H1 (cell line): ENCODE measurements at regions not wholly inside any gene's neighbourhood (a gene's known extent, or its start where the extent isn't known, plus 50 kb on each side); places are given as distances from the start of the nearest gene placed in this dataset.

Experiments
- CTCF ChIA-PET: fragments of 300-600 bp; sonication (Branson Sonifier 250); formaldehyde crosslinking; loops from one replicate; lab custom pipeline; 2021; ENCODE audit not compliant: partially characterized antibody; lab: Charles Lee
- POLR2A ChIA-PET: fragments of 300-600 bp; sonication (Branson Sonifier 250); formaldehyde crosslinking; loops from one replicate; lab custom pipeline; 2021; ENCODE audit warnings: inconsistent platforms; ENCODE audit not compliant: partially characterized antibody; lab: Charles Lee
- DNase-seq, 2 experiments: peaks; one replicate each; pipeline versions ENCODE4 v3.0.0 to v3.0.0-alpha.2; 2010 to 2022; ENCODE audit warnings: low spot score in 2 of 2, low read depth in 1 of 2, mixed read lengths in 1 of 2
- FAIRE-seq: peaks from 2 replicates; lab custom pipeline; 2011; peaks lifted over from hg19 to GRCh38; lab: Jason Lieb, UNC
- H2AFZ ChIP-seq: 2 replicates; pipeline ENCODE4 v1.8.1; 2012; ENCODE audit warnings: low read length, inconsistent platforms
- H2AK5ac ChIP-seq: 2 replicates; pipeline ENCODE4 v1.6.1; 2013; ENCODE audit warnings: low read depth, low read length
- H2BK120ac ChIP-seq: replicated peaks from 2 replicates; pipeline ENCODE3; 2013; ENCODE audit warnings: low read depth, low read length, inconsistent platforms
- H2BK12ac ChIP-seq: 2 replicates; pipeline ENCODE4 v1.6.1; 2013; ENCODE audit warnings: low read depth, low read length
- H2BK15ac ChIP-seq: 2 replicates; pipeline ENCODE4 v1.6.1; 2013; ENCODE audit warnings: low read length
- H2BK20ac ChIP-seq: 2 replicates; pipeline ENCODE4 v1.6.1; 2013; ENCODE audit warnings: low read length
- H2BK5ac ChIP-seq: 2 replicates; pipeline ENCODE4 v1.6.1; 2013; ENCODE audit warnings: low read depth, low read length
- H3K14ac ChIP-seq: 2 replicates; pipeline ENCODE4 v1.6.1; 2013; ENCODE audit warnings: inconsistent platforms; ENCODE audit not compliant: insufficient read length
- H3K18ac ChIP-seq: 2 replicates; pipeline ENCODE4 v1.6.1; 2013; ENCODE audit warnings: low read length; ENCODE audit errors: extremely low read depth
- H3K23ac ChIP-seq: 2 replicates; pipeline ENCODE4 v1.6.1; 2013; ENCODE audit warnings: inconsistent platforms; ENCODE audit not compliant: insufficient read length
- H3K23me2 ChIP-seq: 2 replicates; pipeline ENCODE4 v1.6.1; 2013; ENCODE audit warnings: low read depth, low read length
- H3K27ac ChIP-seq: 2 replicates; pipeline ENCODE4 v1.6.1; 2011; ENCODE audit warnings: low read depth, low read length, inconsistent platforms
- H3K27me3 ChIP-seq, 4 experiments: replicated peaks in 1 of 4; 1 replicate in 1 of 4; 2 replicates in 3 of 4; pipeline versions ENCODE4 v1.6.1 to v1.8.1; 2011 to 2013; ENCODE audit warnings: low read length in 3 of 4, mild to moderate bottlenecking in 3 of 4, inconsistent platforms in 2 of 4, mixed read lengths in 2 of 4, moderate library complexity in 1 of 4; ENCODE audit not compliant: control insufficient read depth in 3 of 4, insufficient read depth in 3 of 4; ENCODE audit errors: extremely low read depth in 1 of 4
- H3K36me3 ChIP-seq, 4 experiments: 2 replicates each; pipeline versions ENCODE4 v1.6.1 to v1.8.1; 2011 to 2013; ENCODE audit warnings: mild to moderate bottlenecking in 4 of 4, low read length in 3 of 4, moderate library complexity in 2 of 4, control low read depth in 1 of 4, inconsistent platforms in 1 of 4; ENCODE audit not compliant: insufficient read depth in 4 of 4, control insufficient read depth in 2 of 4
- H3K4ac ChIP-seq: replicated peaks from 2 replicates; pipeline ENCODE3; 2013; ENCODE audit warnings: low read length, low read depth, mixed read lengths, inconsistent platforms; ENCODE audit not compliant: insufficient read length
- H3K4me1 ChIP-seq, 4 experiments: replicated peaks in 1 of 4; 1 replicate in 1 of 4; 2 replicates in 3 of 4; pipeline versions ENCODE4 v1.6.1 to v1.8.1; 2011 to 2013; ENCODE audit warnings: low read length in 3 of 4, inconsistent platforms in 2 of 4, mixed read lengths in 1 of 4; ENCODE audit not compliant: insufficient read depth in 4 of 4, control insufficient read depth in 3 of 4
- H3K4me2 ChIP-seq, 2 experiments: 2 replicates each; pipeline versions ENCODE4 v1.6.1 to v1.8.1; 2011 to 2013; ENCODE audit warnings: low read depth in 2 of 2, low read length in 2 of 2, control low read depth in 1 of 2, inconsistent platforms in 1 of 2, mild to moderate bottlenecking in 1 of 2; ENCODE audit not compliant: insufficient read depth in 1 of 2
- H3K4me3 ChIP-seq, 4 experiments: fragments of 200-600, 300-600 bp in 1 of 4; sonication (generic), shearing (Covaris generic), sonication (Bioruptor Twin) in 1 of 4; 2 replicates each; pipeline versions ENCODE4 v1.5.1 to v1.8.1; 2011 to 2016; ENCODE audit warnings: low read length in 4 of 4, low read depth in 3 of 4, control low read depth in 2 of 4, inconsistent platforms in 2 of 4, mild to moderate bottlenecking in 2 of 4, mixed read lengths in 1 of 4, moderate library complexity in 1 of 4; ENCODE audit not compliant: insufficient read depth in 2 of 4; ENCODE audit errors: extremely low read depth in 1 of 4
- H3K56ac ChIP-seq: replicated peaks from 2 replicates; pipeline ENCODE3; 2013; ENCODE audit warnings: low read depth, mild to moderate bottlenecking, mixed read lengths, low read length, inconsistent platforms; ENCODE audit not compliant: insufficient read length
- H3K79me1 ChIP-seq: 2 replicates; pipeline ENCODE4 v1.6.1; 2013; ENCODE audit warnings: low read depth, low read length, control low read depth
- H3K79me2 ChIP-seq, 2 experiments: 2 replicates each; pipeline versions ENCODE4 v1.6.1 to v1.8.1; 2012 to 2013; ENCODE audit warnings: low read length in 2 of 2, mild to moderate bottlenecking in 2 of 2, inconsistent platforms in 1 of 2; ENCODE audit not compliant: insufficient read depth in 2 of 2, control insufficient read depth in 1 of 2
- H3K9ac ChIP-seq, 4 experiments: replicated peaks in 1 of 4; 1 replicate in 1 of 4; 2 replicates in 3 of 4; pipeline versions ENCODE4 v1.6.1 to v1.8.1; 2011 to 2013; ENCODE audit warnings: low read depth in 3 of 4, low read length in 3 of 4, control low read depth in 2 of 4, mild to moderate bottlenecking in 2 of 4, moderate library complexity in 2 of 4, inconsistent platforms in 1 of 4; ENCODE audit errors: extremely low read depth in 1 of 4
- H3K9me3 ChIP-seq, 2 experiments: 2 replicates each; pipeline versions ENCODE4 v1.6.1 to v1.8.1; 2012 to 2013; ENCODE audit warnings: mild to moderate bottlenecking in 2 of 2, moderate library complexity in 2 of 2, control low read depth in 1 of 2, inconsistent platforms in 1 of 2, low read depth in 1 of 2, low read length in 1 of 2, mixed read lengths in 1 of 2; ENCODE audit not compliant: insufficient read depth in 2 of 2
- H4K20me1 ChIP-seq, 2 experiments: replicated peaks in 1 of 2; 2 replicates each; pipeline versions ENCODE3 to v1.8.1; 2011 to 2013; ENCODE audit warnings: inconsistent platforms in 2 of 2, low read length in 2 of 2, mild to moderate bottlenecking in 1 of 2; ENCODE audit not compliant: insufficient read depth in 2 of 2, control insufficient read depth in 1 of 2
- H4K5ac ChIP-seq: 2 replicates; pipeline ENCODE4 v1.6.1; 2013; ENCODE audit warnings: low read length, low read depth, mixed read lengths, inconsistent platforms; ENCODE audit not compliant: insufficient read length
- H4K8ac ChIP-seq: 2 replicates; pipeline ENCODE4 v1.8.0; 2013; ENCODE audit warnings: mild to moderate bottlenecking, moderate library complexity, low read length, inconsistent platforms; ENCODE audit not compliant: insufficient read depth; ENCODE audit errors: extremely low read depth
- H4K91ac ChIP-seq: replicated peaks from 2 replicates; pipeline ENCODE3; 2013; ENCODE audit warnings: low read length, mixed read lengths, inconsistent platforms; ENCODE audit not compliant: insufficient read length
- ASH2L ChIP-seq: fragments of 200-600, 300-600 bp; sonication (generic); IDR thresholded peaks from one replicate; pipeline ENCODE4 v1.7.1; 2017; ENCODE audit warnings: low read length
- ATF2 ChIP-seq: IDR thresholded peaks from 2 replicates; pipeline ENCODE4 v1.6.1; 2012; ENCODE audit warnings: low read length, inconsistent platforms
- BCL11A ChIP-seq, 2 experiments: IDR thresholded peaks; one replicate each; pipeline ENCODE4 v1.6.1; 2011; ENCODE audit warnings: low read depth in 2 of 2, low read length in 2 of 2, mild to moderate bottlenecking in 2 of 2
- BRCA1 ChIP-seq: IDR thresholded peaks from 2 replicates; pipeline ENCODE4 v1.6.1; 2012; ENCODE audit warnings: low read depth, low read length, improper control_type of control experiment
- E2F6 ChIP-seq: IDR thresholded peaks from 2 replicates; pipeline ENCODE4 v1.6.1; 2012; ENCODE audit warnings: inconsistent platforms
- GABPA ChIP-seq: IDR thresholded peaks from 2 replicates; pipeline ENCODE4 v1.6.1; 2011; ENCODE audit warnings: mild to moderate bottlenecking, low read length, moderate library complexity, borderline replicate concordance; ENCODE audit not compliant: insufficient read depth
- HDAC2 ChIP-seq, 2 experiments: fragments of 300-600 bp in 1 of 2; sonication (generic) in 1 of 2; IDR thresholded peaks; 2 replicates each; pipeline ENCODE4 v1.6.1; 2011 to 2012; ENCODE audit warnings: low read depth in 2 of 2, low read length in 2 of 2, mild to moderate bottlenecking in 2 of 2, moderate library complexity in 2 of 2, borderline replicate concordance in 1 of 2, inconsistent platforms in 1 of 2
- NANOG ChIP-seq: IDR thresholded peaks from 2 replicates; pipeline ENCODE4 v1.6.1; 2011; ENCODE audit warnings: low read length, low read depth, mild to moderate bottlenecking, inconsistent platforms; ENCODE audit not compliant: insufficient read depth, poor library complexity, severe bottlenecking
- RNF2 ChIP-seq: fragments of 200-900, 300-1000 bp; sonication (generic); IDR thresholded peaks from 2 replicates; pipeline ENCODE4 v1.7.1; 2016; ENCODE audit warnings: borderline replicate concordance, low read depth, mild to moderate bottlenecking, antibody characterized with exemption, low read length; ENCODE audit not compliant: poor library complexity, severe bottlenecking; ENCODE audit errors: missing control alignments
- SIX5 ChIP-seq: IDR thresholded peaks from 2 replicates; pipeline ENCODE4 v1.6.1; 2011; ENCODE audit warnings: mild to moderate bottlenecking, low read depth, low read length
- SP4 ChIP-seq: IDR thresholded peaks from 2 replicates; pipeline ENCODE4 v1.6.1; 2012; ENCODE audit warnings: low read length, inconsistent platforms
- TCF12 ChIP-seq: IDR thresholded peaks from 2 replicates; pipeline ENCODE4 v1.6.1; 2011; ENCODE audit warnings: low read depth, mild to moderate bottlenecking, low read length
- WGBS, 2 experiments: shearing (Covaris generic) in 1 of 2; methylation state at CpG; one replicate each; pipeline versions ENCODE4 v1.1.6 to v1.1.7; 2013 to 2015; ENCODE audit warnings: low lambda C conversion rate in 2 of 2, mixed read lengths in 2 of 2, inconsistent platforms in 1 of 2, low coverage in 1 of 2, missing lambda C conversion rate in 1 of 2; ENCODE audit not compliant: insufficient replicate concordance in 2 of 2, insufficient coverage in 1 of 2, insufficient read length in 1 of 2; ENCODE audit errors: extremely low coverage in 1 of 2, missing lambda C conversion rate in 1 of 2; 5-methylcytosine and 5-hydroxymethylcytosine counted together

DNA sequence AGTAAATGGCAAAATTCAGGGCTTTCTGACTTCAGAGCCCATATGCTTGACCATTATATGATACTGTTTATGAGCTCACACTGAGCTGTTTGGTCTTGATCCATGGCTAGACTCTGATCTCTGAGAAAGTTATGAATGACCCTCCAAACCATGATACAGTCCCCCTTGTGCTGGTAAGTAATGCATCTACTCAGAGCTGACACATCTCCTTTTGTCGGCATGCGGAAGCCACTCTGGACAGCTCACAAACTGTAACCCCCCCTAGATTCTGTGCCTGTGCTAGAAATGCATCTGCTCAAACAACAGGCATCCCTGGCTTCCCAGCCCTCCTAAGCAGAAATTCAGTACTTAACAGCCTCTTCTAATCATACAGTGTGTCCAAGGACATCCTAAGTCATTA is 150.8 kb upstream of the RAG2 start:
- Histone ChIP-seq H3K4me1 (peaks cover 0 to 8% (median 2%) of the 10 kb centered on the region in 4 experiments; a peak in 3 of 7 replicates), H3K56ac (no peak overlapping the region), H3K36me3 (no peaks in the 10 kb centered on the region), H2BK120ac (no peak overlapping the region), H3K4me2 (no peak overlapping the region), H2BK20ac (no peak overlapping the region), H4K91ac (no peak overlapping the region), H2BK12ac (no peak overlapping the region), H3K23me2 (no peaks in the 10 kb centered on the region), H3K9ac (no peak overlapping the region; a peak in 1 of 7 replicates), H3K18ac (no peak overlapping the region), H4K8ac (no peak overlapping the region), H4K20me1 (no peaks in the 10 kb centered on the region), H3K14ac (no peak overlapping the region), H3K79me2 (no peaks in the 10 kb centered on the region), H3K9me3 (no peaks in the 10 kb centered on the region), H2BK15ac (no peak overlapping the region), H3K23ac (no peak overlapping the region), H4K5ac (no peak overlapping the region), H2AFZ (no peak overlapping the region), H3K4ac (no peak overlapping the region), H3K27me3 (no peaks in the 10 kb centered on the region; a peak in 1 of 7 replicates), H3K4me3 (no peak overlapping the region), H3K79me1 (no peaks in the 10 kb centered on the region), H2BK5ac (no peak overlapping the region), H3K27ac (no peak overlapping the region), H2AK5ac (no peak overlapping the region)
- DNase-seq = no peak
- no peak for FAIRE-seq
- ChIA-PET POLR2A (no interaction called here), CTCF (interaction anchor here (0.8 to 11.8 kb wide), 13 partner anchors 9 to 185 kb away, joined by 3 to 364 read pairs (median 32); no protein-coding TSS in a partner anchor)
- WGBS, 2 experiments = 88% methylated on average over 2 of the region's 2 CpGs; no CpG with 5 or more reads in 1 of the 2 experiments
- no peak for TF ChIP-seq ATF2
- TF ChIP-seq GABPA = no peak
- no peak for TF ChIP-seq NANOG
- TF ChIP-seq E2F6 = no peak
- no peak for TF ChIP-seq TCF12
- TF ChIP-seq BRCA1 = no peak
- no peak for TF ChIP-seq SP4
- no peak for TF ChIP-seq BCL11A (IDR thresholded peaks at IDR 0.05; ENCODE audit: low read depth in 2 of 2, low read length in 2 of 2)
- TF ChIP-seq RNF2 = no peak
- TF ChIP-seq ASH2L = no peak
- TF ChIP-seq HDAC2 (IDR thresholded peaks at IDR 0.05; ENCODE audit: borderline replicate concordance in 1 of 2, low read depth in 2 of 2, low read length in 2 of 2) = no peak
- TF ChIP-seq SIX5 = no peak
